ENCODE measurements at regions not wholly inside any gene's neighbourhood (a gene's known extent, or its start where the extent isn't known, plus 50 kb on each side); places are given as distances from the start of the nearest gene placed in this dataset.

- H3K36me3 Mint-ChIP-seq (ENCODE audit: low read depth) = no peaks in the 10 kb centered on the region
- H3K4me3 Mint-ChIP-seq = no peak overlapping the region
- no peak for TF ChIP-seq CTCF (IDR thresholded peaks at IDR 0.05)
- H3K27me3 Mint-ChIP-seq (ENCODE audit: insufficient read depth) = peaks cover 3% of the 10 kb centered on the region; the same call in 1 of the 2 replicates
- H3K4me1 Mint-ChIP-seq (ENCODE audit: low read depth) = no peaks in the 10 kb centered on the region
- no peaks in the 10 kb centered on the region for H3K9me3 Mint-ChIP-seq
- no peak overlapping the region for H3K27ac Mint-ChIP-seq
- DNase-seq = no peak
Measured at GRCh38 chr1:55879346-55879745, 664.2 kb upstream of the USP24 start.

GRCh38 chr1:55877437-55878232 lies 662.5 kb upstream of the USP24 start:
- no peak overlapping the region for H3K27ac Mint-ChIP-seq
- DNase-seq = no peak
- H3K27me3 Mint-ChIP-seq (ENCODE audit: insufficient read depth) = peaks cover 3% of the 10 kb centered on the region; the same call in 1 of the 2 replicates
- no peaks in the 10 kb centered on the region for H3K4me1 Mint-ChIP-seq (ENCODE audit: low read depth)
- TF ChIP-seq CTCF (IDR thresholded peaks at IDR 0.05) = no peak
- no peak overlapping the region for H3K4me3 Mint-ChIP-seq
- no peaks in the 10 kb centered on the region for H3K36me3 Mint-ChIP-seq (ENCODE audit: low read depth)
- no peaks in the 10 kb centered on the region for H3K9me3 Mint-ChIP-seq

- no peak for TF ChIP-seq CTCF (IDR thresholded peaks at IDR 0.05)
- no peaks in the 10 kb centered on the region for H3K36me3 Mint-ChIP-seq (ENCODE audit: low read depth)
- no peak overlapping the region for H3K27ac Mint-ChIP-seq
- no peaks in the 10 kb centered on the region for H3K4me1 Mint-ChIP-seq (ENCODE audit: low read depth)
- no peaks in the 10 kb centered on the region for H3K9me3 Mint-ChIP-seq
- H3K27me3 Mint-ChIP-seq (ENCODE audit: insufficient read depth) = peaks cover 3% of the 10 kb centered on the region; the same call in 1 of the 2 replicates
- no peak for DNase-seq
- H3K4me3 Mint-ChIP-seq = no peak overlapping the region
Measured at GRCh38 chr1:55876276-55877060, 661.3 kb upstream of the USP24 start.

- DNase-seq = no peak
- Mint-ChIP-seq H3K36me3 (ENCODE audit: low read depth) (no peaks in the 10 kb centered on the region), H3K27me3 (ENCODE audit: insufficient read depth) (no peaks in the 10 kb centered on the region; the same call in 1 of the 2 replicates), H3K4me1 (ENCODE audit: low read depth) (peaks cover 21% of the 10 kb centered on the region; the same call in 1 of the 2 replicates), H3K27ac (no peak overlapping the region), H3K9me3 (no peaks in the 10 kb centered on the region), H3K4me3 (no peak overlapping the region)
- TF ChIP-seq CTCF (IDR thresholded peaks at IDR 0.05) = no peak
Measured at GRCh38 chr1:55870106-55870505, 654.9 kb upstream of the USP24 start.

GRCh38 chr1:55869065-55869464 lies 653.9 kb upstream of the USP24 start:
- peaks cover 21% of the 10 kb centered on the region; the same call in 1 of the 2 replicates for H3K4me1 Mint-ChIP-seq (ENCODE audit: low read depth)
- TF ChIP-seq CTCF (IDR thresholded peaks at IDR 0.05) = no peak
- H3K9me3 Mint-ChIP-seq = no peaks in the 10 kb centered on the region
- no peaks in the 10 kb centered on the region; the same call in 1 of the 2 replicates for H3K27me3 Mint-ChIP-seq (ENCODE audit: insufficient read depth)
- no peaks in the 10 kb centered on the region for H3K36me3 Mint-ChIP-seq (ENCODE audit: low read depth)
- no peak for DNase-seq
- no peak overlapping the region for H3K4me3 Mint-ChIP-seq
- no peak overlapping the region for H3K27ac Mint-ChIP-seq
